Upper lobe of right lung (tissue), 1 donor: ENCODE measurements at regions not wholly inside any gene's neighbourhood (a gene's known extent, or its start where the extent isn't known, plus 50 kb on each side); places are given as distances from the start of the nearest gene placed in this dataset.

ENCODE experiments used
- ATAC-seq: fragments of 200-7000 bp; cut with Tn5 transposase; one replicate; pipeline ENCODE4 v1.9.1; 2020; ENCODE audit warnings: mild to moderate bottlenecking, moderate library complexity
- DNase-seq: peaks from one replicate; pipeline ENCODE4 v3.0.0-alpha.2; 2020
- H3K27ac ChIP-seq: fragments of 200-600 bp; one replicate; pipeline ENCODE4 v1.8.0; 2022
- H3K27me3 ChIP-seq: fragments of 200-600 bp; one replicate; pipeline ENCODE4 v1.8.0; 2022; ENCODE audit warnings: mild to moderate bottlenecking
- H3K36me3 ChIP-seq: fragments of 200-600 bp; one replicate; pipeline ENCODE4 v1.8.0; 2022
- H3K4me1 ChIP-seq: fragments of 200-600 bp; one replicate; pipeline ENCODE4 v1.8.0; 2022
- H3K4me3 ChIP-seq: fragments of 200-600 bp; one replicate; pipeline ENCODE4 v1.8.0; 2022; ENCODE audit warnings: mild to moderate bottlenecking
- H3K9me3 ChIP-seq: fragments of 200-600 bp; one replicate; pipeline ENCODE4 v1.8.0; 2022
- intact Hi-C: fragments of 100-400 bp; cut with DNase I; formaldehyde crosslinking; loops from one replicate; pipeline ENCODE4 v1.11.0; 2022
- TF ChIP-seq, protein P1 (sequence below): fragments of 200-600 bp; IDR thresholded peaks from one replicate; pipeline ENCODE4 v1.8.0; 2022; ENCODE audit warnings: antibody characterized with exemption
- donor health status: DM: no; HTN: yes; CAD: no; lungs with severe emphysema.

DNA sequence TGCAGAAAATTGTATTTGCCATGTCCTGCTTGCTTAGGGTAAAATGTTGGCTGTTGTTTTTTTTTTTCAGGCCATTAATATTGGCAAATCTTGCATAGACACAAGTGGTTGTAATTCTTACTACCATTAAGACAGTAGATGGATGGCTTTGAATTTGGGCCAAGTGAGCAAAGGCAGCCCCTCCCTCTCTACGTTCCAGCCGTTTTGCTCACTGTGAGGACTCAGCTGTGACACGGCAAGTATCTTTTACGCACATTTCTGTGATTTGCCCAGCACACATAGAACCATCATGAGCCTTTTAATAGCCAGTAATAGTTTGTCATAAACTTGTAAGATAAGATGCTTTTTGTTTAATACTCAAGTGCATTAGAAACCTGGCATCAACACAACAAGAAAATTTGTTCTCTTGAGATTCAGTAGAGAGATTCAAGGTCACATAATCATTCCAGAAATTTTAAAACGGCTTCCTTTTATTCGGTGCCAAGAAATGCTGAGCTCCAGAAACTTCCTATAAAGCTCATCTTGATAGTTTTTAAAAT, 205.2 kb upstream of the ADCY2 start:
- no peaks in the 10 kb centered on the region for H3K9me3 ChIP-seq
- H3K27ac ChIP-seq: no peak overlapping the region
- H3K36me3 ChIP-seq: no peaks in the 10 kb centered on the region
- ATAC-seq (no peak), DNase-seq (no peak)
- TF ChIP-seq, protein P1, sequence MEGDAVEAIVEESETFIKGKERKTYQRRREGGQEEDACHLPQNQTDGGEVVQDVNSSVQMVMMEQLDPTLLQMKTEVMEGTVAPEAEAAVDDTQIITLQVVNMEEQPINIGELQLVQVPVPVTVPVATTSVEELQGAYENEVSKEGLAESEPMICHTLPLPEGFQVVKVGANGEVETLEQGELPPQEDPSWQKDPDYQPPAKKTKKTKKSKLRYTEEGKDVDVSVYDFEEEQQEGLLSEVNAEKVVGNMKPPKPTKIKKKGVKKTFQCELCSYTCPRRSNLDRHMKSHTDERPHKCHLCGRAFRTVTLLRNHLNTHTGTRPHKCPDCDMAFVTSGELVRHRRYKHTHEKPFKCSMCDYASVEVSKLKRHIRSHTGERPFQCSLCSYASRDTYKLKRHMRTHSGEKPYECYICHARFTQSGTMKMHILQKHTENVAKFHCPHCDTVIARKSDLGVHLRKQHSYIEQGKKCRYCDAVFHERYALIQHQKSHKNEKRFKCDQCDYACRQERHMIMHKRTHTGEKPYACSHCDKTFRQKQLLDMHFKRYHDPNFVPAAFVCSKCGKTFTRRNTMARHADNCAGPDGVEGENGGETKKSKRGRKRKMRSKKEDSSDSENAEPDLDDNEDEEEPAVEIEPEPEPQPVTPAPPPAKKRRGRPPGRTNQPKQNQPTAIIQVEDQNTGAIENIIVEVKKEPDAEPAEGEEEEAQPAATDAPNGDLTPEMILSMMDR: no peak
- H3K4me3 ChIP-seq: no peak overlapping the region
- H3K27me3 ChIP-seq: no peaks in the 10 kb centered on the region
- no peaks in the 10 kb centered on the region for H3K4me1 ChIP-seq
- intact Hi-C loops: no loop called here

- H3K9me3 ChIP-seq: no peaks in the 10 kb centered on the region
- TF ChIP-seq, protein P1: no peak
- ATAC-seq (no peak), DNase-seq (no peak)
- H3K36me3 ChIP-seq: no peaks in the 10 kb centered on the region
- intact Hi-C loops: no loop called here
- H3K4me1 ChIP-seq: no peaks in the 10 kb centered on the region
- no peak overlapping the region for H3K4me3 ChIP-seq
- H3K27me3 ChIP-seq: no peaks in the 10 kb centered on the region
- H3K27ac ChIP-seq: no peak overlapping the region
Observed at GRCh38 chr5:7192016-7192415, 203.9 kb upstream of the ADCY2 start.

GRCh38 chr5:7202846-7203245, 193.1 kb upstream of the ADCY2 start:
- Histone ChIP-seq H3K4me1 (no peaks in the 10 kb centered on the region), H3K27me3 (no peaks in the 10 kb centered on the region), H3K27ac (no peak overlapping the region), H3K4me3 (no peak overlapping the region), H3K9me3 (no peaks in the 10 kb centered on the region), H3K36me3 (no peaks in the 10 kb centered on the region)
- DNase-seq (no peak), ATAC-seq (no peak)
- TF ChIP-seq, protein P1: no peak
- intact Hi-C loops: no loop called here

- Histone ChIP-seq H3K9me3 (no peaks in the 10 kb centered on the region), H3K27me3 (no peaks in the 10 kb centered on the region), H3K4me3 (no peak overlapping the region), H3K27ac (no peak overlapping the region), H3K4me1 (no peaks in the 10 kb centered on the region), H3K36me3 (no peaks in the 10 kb centered on the region)
- DNase-seq (no peak), ATAC-seq (no peak)
- TF ChIP-seq, protein P1: no peak
- intact Hi-C loops: no loop called here
Observed at GRCh38 chr5:7207979-7208378, 188.0 kb upstream of the ADCY2 start.

- H3K4me1 ChIP-seq: no peaks in the 10 kb centered on the region
- H3K27ac ChIP-seq: no peak overlapping the region
- no peak for ATAC-seq
- DNase-seq: no peak
- TF ChIP-seq, protein P1: no peak
- no peak overlapping the region for H3K4me3 ChIP-seq
- intact Hi-C loops: no loop called here
- no peaks in the 10 kb centered on the region for H3K36me3 ChIP-seq
- H3K27me3 ChIP-seq: no peaks in the 10 kb centered on the region
- no peaks in the 10 kb centered on the region for H3K9me3 ChIP-seq
Observed at GRCh38 chr5:7208938-7209337, 187.0 kb upstream of the ADCY2 start.

DNA sequence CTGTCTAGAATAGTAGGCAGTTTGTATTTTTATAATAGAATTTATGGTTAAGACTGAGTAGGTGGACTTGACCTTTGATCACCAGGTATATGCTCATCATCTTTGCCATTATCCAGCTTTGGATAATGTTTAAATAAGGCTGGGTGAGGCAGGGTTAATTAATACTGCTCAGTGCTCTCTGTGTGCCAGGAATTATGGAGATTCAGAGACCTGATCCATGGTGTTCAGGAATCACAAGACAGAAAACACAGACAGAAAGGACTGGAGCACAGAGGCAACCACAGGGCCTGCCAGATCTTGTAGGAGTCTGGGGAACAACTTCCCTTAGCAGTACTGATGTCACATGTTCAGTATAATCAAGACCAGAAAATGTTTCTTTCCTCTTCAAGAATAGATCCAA, 186.3 kb upstream of the ADCY2 start:
- no peaks in the 10 kb centered on the region for H3K27me3 ChIP-seq
- ATAC-seq (no peak), DNase-seq (no peak)
- no peaks in the 10 kb centered on the region for H3K4me1 ChIP-seq
- no peaks in the 10 kb centered on the region for H3K36me3 ChIP-seq
- TF ChIP-seq, protein P1: no peak
- no peak overlapping the region for H3K4me3 ChIP-seq
- no peak overlapping the region for H3K27ac ChIP-seq
- no peaks in the 10 kb centered on the region for H3K9me3 ChIP-seq
- intact Hi-C loops: no loop called here
